HepG2 (cell line): ENCODE measurements at regions not wholly inside any gene's neighbourhood (a gene's known extent, or its start where the extent isn't known, plus 50 kb on each side); places are given as distances from the start of the nearest gene placed in this dataset.

ENCODE experiments used
- ATAC-seq: fragments of 200-7000 bp; cut with Tn5 transposase; 3 replicates; pipeline ENCODE4 v1.9.1; 2020; ENCODE audit warnings: mild to moderate bottlenecking, moderate library complexity
- BruUV-seq: library from RNA; stranded (reverse); fragments of 400-500 nt; replicated peaks from 2 replicates; lab custom pipeline; 2021; lab: Mats Ljungman, UMichigan
- CTCF ChIA-PET: fragments of 300-600 bp; formaldehyde crosslinking; extraction: SDS; loops from one replicate; lab custom pipeline; 2021; ENCODE audit warnings: low total read pairs, inconsistent platforms, low intra/inter-chr PET ratio; lab: Yijun Ruan, JAX
- POLR2A ChIA-PET: fragments of 350-600 bp; sonication (Branson Sonifier 250); formaldehyde crosslinking; loops from one replicate; lab custom pipeline; 2020; ENCODE audit warnings: antibody characterized with exemption, inconsistent platforms; lab: Yijun Ruan, JAX
- DNase-seq: peaks from one replicate; pipeline ENCODE4 v3.0.0-alpha.2; 2015; ENCODE audit warnings: low spot score
- FAIRE-seq: peaks from 3 replicates; lab custom pipeline; 2011; peaks lifted over from hg19 to GRCh38; lab: Jason Lieb, UNC
- H2AFZ ChIP-seq: one replicate; pipeline ENCODE4 v1.6.1; 2011; ENCODE audit warnings: low read length, inconsistent platforms
- H3K27ac ChIP-seq: fragments of 300-600 bp; 3 replicates; pipeline ENCODE4 v1.8.0; 2011; ENCODE audit warnings: mixed run types, mild to moderate bottlenecking, mixed read lengths, low read length, inconsistent platforms; ENCODE audit not compliant: insufficient read depth; ENCODE audit errors: extremely low read length
- H3K27me3 ChIP-seq, 2 experiments: fragments of 200-600 bp in 1 of 2; 2 replicates in 1 of 2; 3 replicates in 1 of 2; pipeline versions ENCODE4 v1.6.0 to v1.8.0; 2011; ENCODE audit warnings: low read length in 2 of 2, mild to moderate bottlenecking in 2 of 2, moderate library complexity in 2 of 2, inconsistent platforms in 1 of 2; ENCODE audit not compliant: insufficient read depth in 2 of 2, control insufficient read depth in 1 of 2
- H3K36me3 ChIP-seq, 2 experiments: fragments of 200-600 bp in 1 of 2; replicated peaks in 1 of 2; 2 replicates in 1 of 2; 3 replicates in 1 of 2; pipeline versions ENCODE4 v1.5.1 to v1.8.0; 2011; ENCODE audit warnings: low read length in 2 of 2, inconsistent platforms in 1 of 2; ENCODE audit not compliant: insufficient read depth in 2 of 2, control insufficient read depth in 1 of 2
- H3K4me1 ChIP-seq: 2 replicates; pipeline ENCODE4 v1.5.1; 2012; ENCODE audit warnings: low read length, inconsistent platforms; ENCODE audit not compliant: insufficient read depth
- H3K4me2 ChIP-seq: 2 replicates; pipeline ENCODE4 v1.6.0; 2011; ENCODE audit warnings: low read depth, low read length, inconsistent platforms
- H3K4me3 ChIP-seq, 3 experiments: fragments of 200-600 bp in 1 of 3; sonication (generic), shearing (Covaris generic) in 1 of 3; replicated peaks in 1 of 3; 2 replicates each; pipeline ENCODE4 v1.5.1; 2011 to 2016; ENCODE audit warnings: low read length in 3 of 3, inconsistent platforms in 2 of 3, low read depth in 2 of 3, mild to moderate bottlenecking in 2 of 3, control low read depth in 1 of 3, mixed read lengths in 1 of 3; ENCODE audit not compliant: insufficient read depth in 1 of 3
- H3K79me2 ChIP-seq: one replicate; pipeline ENCODE4 v1.6.1; 2011; ENCODE audit warnings: low read length, inconsistent platforms; ENCODE audit not compliant: insufficient read depth
- H3K9ac ChIP-seq: 2 replicates; pipeline ENCODE4 v1.6.0; 2011; ENCODE audit warnings: mild to moderate bottlenecking, low read depth, low read length, inconsistent platforms; ENCODE audit not compliant: insufficient read depth
- H3K9me3 ChIP-seq: 2 replicates; pipeline ENCODE4 v1.5.1; 2012; ENCODE audit warnings: mild to moderate bottlenecking, low read length
- H4K20me1 ChIP-seq: 2 replicates; pipeline ENCODE4 v1.6.0; 2011; ENCODE audit warnings: inconsistent platforms, mild to moderate bottlenecking, low read length, moderate library complexity; ENCODE audit not compliant: insufficient read depth
- ARID3A ChIP-seq: IDR thresholded peaks from 2 replicates; pipeline ENCODE4 v1.6.1; 2012; ENCODE audit warnings: low read depth, low read length, improper control_type of control experiment
- FOXM1 ChIP-seq: sonication (generic); formaldehyde crosslinking; IDR thresholded peaks from 2 replicates; pipeline ENCODE4 v1.5.0; 2020; ENCODE audit warnings: missing genetic modification reagents
- HOXA9 ChIP-seq: sonication (generic); formaldehyde crosslinking; IDR thresholded peaks from 2 replicates; pipeline ENCODE4 v1.8.1; 2022; ENCODE audit warnings: missing genetic modification reagents, mild to moderate bottlenecking, moderate library complexity, borderline replicate concordance
- PRMT3 ChIP-seq: sonication (generic); formaldehyde crosslinking; IDR thresholded peaks from 2 replicates; pipeline ENCODE4 v1.8.1; 2022; ENCODE audit warnings: low read depth, mild to moderate bottlenecking, moderate library complexity, missing genetic modification reagents, borderline replicate concordance
- RAD21 ChIP-seq: fragments of 450-650 bp; formaldehyde crosslinking; IDR thresholded peaks from 2 replicates; pipeline ENCODE4 v1.5.0; 2020; ENCODE audit warnings: mild to moderate bottlenecking
- REL ChIP-seq: sonication (generic); formaldehyde crosslinking; conservative IDR thresholded peaks from 2 replicates; pipeline ENCODE4 v1.8.0; 2022; ENCODE audit warnings: mild to moderate bottlenecking, missing genetic modification reagents, moderate library complexity
- RORA ChIP-seq: sonication (generic); formaldehyde crosslinking; IDR thresholded peaks from 2 replicates; pipeline ENCODE4 v1.5.0; 2020; ENCODE audit warnings: mild to moderate bottlenecking, missing genetic modification reagents, moderate library complexity
- SMYD3 ChIP-seq: sonication (generic); formaldehyde crosslinking; IDR thresholded peaks from 2 replicates; pipeline ENCODE4 v1.8.1; 2023; ENCODE audit warnings: mild to moderate bottlenecking, missing genetic modification reagents
- SP5 ChIP-seq: IDR thresholded peaks from 2 replicates; pipeline ENCODE4 v1.6.1; 2016; ENCODE audit warnings: low read depth, borderline replicate concordance
- SRSF1 ChIP-seq: fragments of 200-400 bp; formaldehyde crosslinking; optimal IDR thresholded peaks from 2 replicates; pipeline ENCODE3; 2017; ENCODE audit warnings: mild to moderate bottlenecking, low read depth, low read length, moderate library complexity
- SYNCRIP ChIP-seq: fragments of 200-400 bp; formaldehyde crosslinking; IDR thresholded peaks from 2 replicates; pipeline ENCODE4 v1.6.1; 2018; ENCODE audit warnings: mild to moderate bottlenecking, low read depth, low read length; ENCODE audit not compliant: insufficient read depth
- TEAD2 ChIP-seq: sonication (generic); formaldehyde crosslinking; IDR thresholded peaks from 2 replicates; pipeline ENCODE4 v1.9.0; 2021; ENCODE audit warnings: missing genetic modification reagents
- TFE3 ChIP-seq: IDR thresholded peaks from 2 replicates; pipeline ENCODE4 v1.6.1; 2016
- ZNF557 ChIP-seq: sonication (generic); formaldehyde crosslinking; IDR thresholded peaks from 2 replicates; pipeline ENCODE4 v1.4.0; 2020; ENCODE audit warnings: missing genetic modification reagents
- ZNF790 ChIP-seq: sonication (generic); formaldehyde crosslinking; IDR thresholded peaks from 2 replicates; pipeline ENCODE4 v1.8.0; 2022; ENCODE audit warnings: missing genetic modification reagents, mild to moderate bottlenecking, borderline replicate concordance
- ZNF850 ChIP-seq: sonication (generic); formaldehyde crosslinking; conservative IDR thresholded peaks from 2 replicates; pipeline ENCODE4 v1.9.0; 2021; ENCODE audit warnings: mild to moderate bottlenecking, missing genetic modification reagents
- WGBS: methylation state at CpG from one replicate; pipeline ENCODE4 v1.1.6; 2017; ENCODE audit warnings: low lambda C conversion rate; 5-methylcytosine and 5-hydroxymethylcytosine counted together
- in situ Hi-C: cut with HindIII; loops from 2 replicates; pipeline ENCODE4 v1.10.0; 2017; ENCODE audit warnings: low pct_unique_long_range_greater_than_20kb; ENCODE audit not compliant: extremely low pct_ligation_motif_present
- intact Hi-C: fragments of 100-400 bp; cut with micrococcal nuclease; formaldehyde crosslinking; loops from one replicate; pipeline ENCODE4 v1.10.0; 2022; ENCODE audit not compliant: unreplicated experiment

- intact Hi-C loops (no loop called here), in situ Hi-C loops (no loop called here)
- ATAC-seq: no peak
- Histone ChIP-seq H2AFZ (no peak overlapping the region), H4K20me1 (no peaks in the 10 kb centered on the region), H3K9me3 (no peaks in the 10 kb centered on the region), H3K4me1 (no peaks in the 10 kb centered on the region), H3K36me3 (no peaks in the 10 kb centered on the region), H3K27ac (no peak overlapping the region), H3K79me2 (no peaks in the 10 kb centered on the region), H3K27me3 (peaks cover 3 to 11% of the 10 kb centered on the region in 2 experiments; a peak in 2 of 5 replicates), H3K4me2 (no peak overlapping the region), H3K4me3 (no peak overlapping the region), H3K9ac (no peak overlapping the region)
- BruUV-seq: no TSS peak
- CTCF ChIA-PET: no interaction called here
- FAIRE-seq: no peak
- POLR2A ChIA-PET: no interaction called here
- no peak for TF ChIP-seq SP5 (CRISPR knock-in tag)
- TF ChIP-seq ARID3A: no peak
- TF ChIP-seq PRMT3 (CRISPR knock-in tag): no peak
- no peak for TF ChIP-seq ZNF790 (CRISPR knock-in tag)
- TF ChIP-seq REL: no peak
- no peak for TF ChIP-seq SMYD3 (CRISPR knock-in tag)
- no peak for TF ChIP-seq SYNCRIP
- no peak for TF ChIP-seq ZNF557 (CRISPR knock-in tag)
- TF ChIP-seq TFE3: no peak
- no peak for TF ChIP-seq RORA (CRISPR knock-in tag)
- no peak for TF ChIP-seq HOXA9 (CRISPR knock-in tag)
- TF ChIP-seq SRSF1: no peak
- no peak for TF ChIP-seq TEAD2 (CRISPR knock-in tag)
- TF ChIP-seq ZNF850: no peak
- no peak for TF ChIP-seq FOXM1 (CRISPR knock-in tag)
- no peak for TF ChIP-seq RAD21 (CRISPR knock-in tag)
- WGBS: 27% methylated on average over 8 of the region's 9 CpGs
- DNase-seq: no peak
These were observed 179.3 kb upstream of the DTNBP1 start for GRCh38 chr6:15841937-15842726.
